Neural cell (in vitro differentiated cells): ENCODE measurements at regions not wholly inside any gene's neighbourhood (a gene's known extent, or its start where the extent isn't known, plus 50 kb on each side); places are given as distances from the start of the nearest gene placed in this dataset.

Experiments used
- H2AFZ ChIP-seq: fragments of 200-600, 300-800 bp; sonication (generic), shearing (Covaris generic); 2 replicates; pipeline ENCODE4 v1.6.0; 2014; ENCODE audit warnings: low read depth, mild to moderate bottlenecking, antibody characterized with exemption, low read length, moderate library complexity
- H3F3A ChIP-seq: fragments of 200-600 bp; shearing (Covaris generic); 2 replicates; pipeline ENCODE4 v1.6.1; 2016; ENCODE audit warnings: mild to moderate bottlenecking, moderate library complexity, mixed read lengths, antibody characterized with exemption, low read length; ENCODE audit not compliant: insufficient read depth, poor library complexity, severe bottlenecking
- H3K27ac ChIP-seq: fragments of 200-600, 300-800 bp; sonication (generic), shearing (Covaris generic); 2 replicates; pipeline ENCODE4 v1.5.1; 2014; ENCODE audit warnings: mild to moderate bottlenecking, low read length, moderate library complexity
- H3K27me3 ChIP-seq: fragments of 300-800, 200-600 bp; sonication (generic), shearing (Covaris generic); 2 replicates; pipeline ENCODE4 v1.6.0; 2014; ENCODE audit warnings: mild to moderate bottlenecking, low read depth, low read length, moderate library complexity; ENCODE audit not compliant: insufficient read depth
- H3K36me3 ChIP-seq: fragments of 300-800, 200-600 bp; sonication (generic), shearing (Covaris generic); 2 replicates; pipeline ENCODE4 v1.5.1; 2014; ENCODE audit warnings: mild to moderate bottlenecking, antibody characterized with exemption, low read length, moderate library complexity; ENCODE audit not compliant: insufficient read depth
- H3K4me2 ChIP-seq: fragments of 300-800, 200-600 bp; sonication (generic), shearing (Covaris generic); 2 replicates; pipeline ENCODE4 v1.6.0; 2014; ENCODE audit warnings: mild to moderate bottlenecking, low read length
- H3K4me3 ChIP-seq: fragments of 300-800, 200-600 bp; sonication (generic), shearing (Covaris generic); 2 replicates; pipeline ENCODE4 v1.5.1; 2014; ENCODE audit warnings: mild to moderate bottlenecking, low read length, moderate library complexity
- H3K79me2 ChIP-seq: fragments of 200-600 bp; shearing (Covaris generic); replicated peaks from 2 replicates; pipeline ENCODE4 v1.6.0; 2014; ENCODE audit warnings: mild to moderate bottlenecking, low read length, moderate library complexity; ENCODE audit not compliant: insufficient read depth
- H3K9ac ChIP-seq: fragments of 300-800, 200-600 bp; sonication (generic), shearing (Covaris generic); 2 replicates; pipeline ENCODE4 v1.6.1; 2016; ENCODE audit warnings: mild to moderate bottlenecking, low read length, mixed read lengths
- H3K9me2 ChIP-seq: fragments of 200-600 bp; shearing (Covaris generic); 2 replicates; pipeline ENCODE4 v1.6.1; 2016; ENCODE audit warnings: mild to moderate bottlenecking, low read length, mixed read lengths; ENCODE audit not compliant: insufficient read depth
- H3K9me3 ChIP-seq: fragments of 200-600, 300-800 bp; sonication (generic), shearing (Covaris generic); 2 replicates; pipeline ENCODE4 v1.6.1; 2016; ENCODE audit warnings: mild to moderate bottlenecking, mixed run types, low read length, moderate library complexity, mixed read lengths
- H4K20me1 ChIP-seq: fragments of 200-600 bp; shearing (Covaris generic); 2 replicates; pipeline ENCODE4 v1.6.1; 2016; ENCODE audit warnings: mild to moderate bottlenecking, mixed run types; ENCODE audit not compliant: insufficient read depth
- CTCF ChIP-seq: fragments of 450-650 bp; IDR thresholded peaks from 2 replicates; pipeline ENCODE4 v1.5.1; 2014; ENCODE audit warnings: antibody characterized with exemption, mild to moderate bottlenecking, moderate library complexity; ENCODE audit not compliant: poor library complexity, severe bottlenecking
- EP300 ChIP-seq: fragments of 450-650 bp; conservative IDR thresholded peaks from 2 replicates; pipeline ENCODE4 v1.6.1; 2014; ENCODE audit warnings: antibody characterized with exemption, mild to moderate bottlenecking, moderate library complexity; ENCODE audit not compliant: poor library complexity, severe bottlenecking
- EZH2 ChIP-seq: fragments of 200-600, 300-800 bp; shearing (Covaris generic), sonication (generic); IDR thresholded peaks from 2 replicates; pipeline ENCODE4 v1.6.1; 2014; ENCODE audit warnings: antibody characterized with exemption, low read length, borderline replicate concordance, mild to moderate bottlenecking; ENCODE audit not compliant: insufficient read depth, poor library complexity, severe bottlenecking
- MXI1 ChIP-seq: fragments of 450-650 bp; conservative IDR thresholded peaks from 2 replicates; pipeline ENCODE4 v1.6.1; 2014; ENCODE audit warnings: antibody characterized with exemption, mild to moderate bottlenecking; ENCODE audit not compliant: poor library complexity, severe bottlenecking
- POLR2AphosphoS5 ChIP-seq: IDR thresholded peaks from 2 replicates; pipeline ENCODE4 v1.6.1; 2012
- RAD21 ChIP-seq: fragments of 450-650 bp; conservative IDR thresholded peaks from 2 replicates; pipeline ENCODE4 v1.6.1; 2014; ENCODE audit warnings: antibody characterized with exemption, mild to moderate bottlenecking, moderate library complexity
- REST ChIP-seq: IDR thresholded peaks from 2 replicates; pipeline ENCODE4 v1.6.1; 2012; ENCODE audit warnings: borderline replicate concordance
- SMC3 ChIP-seq: fragments of 450-650 bp; conservative IDR thresholded peaks from 2 replicates; pipeline ENCODE4 v1.6.1; 2014; ENCODE audit warnings: antibody characterized with exemption, mild to moderate bottlenecking, moderate library complexity; ENCODE audit not compliant: poor library complexity
- TAF1 ChIP-seq: IDR thresholded peaks from 2 replicates; pipeline ENCODE4 v1.6.1; 2012; ENCODE audit warnings: low read depth

- H3K27ac ChIP-seq: no peak overlapping the region
- no peak overlapping the region for H2AFZ ChIP-seq
- no peaks in the 10 kb centered on the region for H3K9me2 ChIP-seq
- H4K20me1 ChIP-seq: no peaks in the 10 kb centered on the region
- H3K27me3 ChIP-seq: no peaks in the 10 kb centered on the region
- no peak overlapping the region for H3K9ac ChIP-seq
- no peak overlapping the region for H3K4me3 ChIP-seq
- no peak overlapping the region for H3K4me2 ChIP-seq
- no peaks in the 10 kb centered on the region for H3F3A ChIP-seq
- H3K79me2 ChIP-seq: no peaks in the 10 kb centered on the region
- TF ChIP-seq MXI1: no peak
- TF ChIP-seq EZH2: no peak
- TF ChIP-seq EP300: no peak
- no peak for TF ChIP-seq REST
- no peak for TF ChIP-seq SMC3
- TF ChIP-seq RAD21: no peak
- no peak for TF ChIP-seq CTCF
- TF ChIP-seq POLR2AphosphoS5: no peak
- TF ChIP-seq TAF1: no peak
- H3K9me3 ChIP-seq: no peaks in the 10 kb centered on the region
- H3K36me3 ChIP-seq: no peaks in the 10 kb centered on the region
Observed at GRCh38 chr4:55011761-55012160, 113.6 kb downstream of the KDR start.

- TF ChIP-seq EP300: no peak
- no peak for TF ChIP-seq SMC3
- TF ChIP-seq RAD21: no peak
- TF ChIP-seq EZH2: no peak
- TF ChIP-seq REST: no peak
- TF ChIP-seq CTCF: no peak
- TF ChIP-seq POLR2AphosphoS5: no peak
- no peak for TF ChIP-seq MXI1
- TF ChIP-seq TAF1: no peak
- H3K36me3 ChIP-seq: no peaks in the 10 kb centered on the region
- H3K9me2 ChIP-seq: no peaks in the 10 kb centered on the region
- H3K79me2 ChIP-seq: no peaks in the 10 kb centered on the region
- H3K9ac ChIP-seq: no peak overlapping the region
- H2AFZ ChIP-seq: no peak overlapping the region
- H3K4me3 ChIP-seq: no peak overlapping the region
- H4K20me1 ChIP-seq: no peaks in the 10 kb centered on the region
- H3F3A ChIP-seq: no peaks in the 10 kb centered on the region
- H3K27me3 ChIP-seq: no peaks in the 10 kb centered on the region
- no peak overlapping the region for H3K4me2 ChIP-seq
- H3K9me3 ChIP-seq: no peaks in the 10 kb centered on the region
- H3K27ac ChIP-seq: no peak overlapping the region
Observed at GRCh38 chr4:55010550-55010949, 114.8 kb downstream of the KDR start.
